Right ventricle myocardium inferior (tissue), 1 donor: ENCODE measurements at regions not wholly inside any gene's neighbourhood (a gene's known extent, or its start where the extent isn't known, plus 50 kb on each side); places are given as distances from the start of the nearest gene placed in this dataset.

Experiments
- ATAC-seq: fragments of 200-7000 bp; cut with Tn5 transposase; one replicate; pipeline ENCODE4 v1.9.1; 2020; ENCODE audit warnings: mild to moderate bottlenecking, moderate library complexity
- DNase-seq: peaks from one replicate; pipeline ENCODE4 v3.0.0; 2021; ENCODE audit errors: missing footprints
- intact Hi-C: fragments of 100-400 bp; cut with DNase I; formaldehyde crosslinking; loops from one replicate; pipeline ENCODE4 v1.11.0; 2022
- donor health status: DM: no; HTN: yes; CAD: no; lungs with severe emphysema.

DNA sequence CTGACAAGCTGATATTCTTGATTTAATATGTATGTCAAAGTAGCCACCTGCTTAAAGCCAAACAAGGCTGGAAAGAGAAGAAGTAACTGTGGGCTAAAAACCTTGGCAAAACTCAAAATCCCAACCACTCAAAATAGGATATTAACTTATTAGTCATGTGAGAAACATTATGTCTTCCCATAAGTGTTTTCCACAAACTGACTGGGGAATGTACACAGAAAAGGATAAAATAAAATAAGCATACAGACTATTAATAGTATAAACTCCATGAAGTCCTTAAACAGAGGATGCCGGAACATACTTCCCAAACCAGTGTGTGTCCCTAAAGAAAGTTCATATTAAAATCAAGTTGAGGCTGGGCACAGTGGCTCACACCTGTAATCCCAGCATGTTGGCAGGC lies 263.7 kb upstream of the THBS1 start:
- intact Hi-C loops, result no loop called here
- ATAC-seq, result no peak

DNA sequence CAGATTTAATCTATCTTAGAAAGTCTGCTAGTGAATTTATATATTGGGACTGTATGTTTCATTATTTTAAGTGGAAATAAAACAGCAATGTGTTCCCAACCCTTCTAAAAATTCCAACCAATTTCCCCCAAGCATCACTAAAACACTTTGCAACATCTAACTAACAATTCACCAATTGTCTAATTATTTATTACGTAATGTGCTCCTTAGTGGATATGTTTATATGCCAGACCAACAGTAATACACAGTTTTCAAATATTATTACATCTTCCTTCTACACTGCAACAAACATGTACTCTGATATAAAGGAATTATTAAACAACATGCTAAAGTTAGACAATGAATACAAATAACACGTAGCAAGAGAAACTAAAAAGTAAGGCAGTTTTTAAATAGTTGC lies 262.6 kb upstream of the THBS1 start:
- DNase-seq (no peak), ATAC-seq (no peak)
- intact Hi-C loops, result no loop called here

More for the DNA sequence above, 263.7 kb upstream of the THBS1 start:
- no peak for DNase-seq

DNA sequence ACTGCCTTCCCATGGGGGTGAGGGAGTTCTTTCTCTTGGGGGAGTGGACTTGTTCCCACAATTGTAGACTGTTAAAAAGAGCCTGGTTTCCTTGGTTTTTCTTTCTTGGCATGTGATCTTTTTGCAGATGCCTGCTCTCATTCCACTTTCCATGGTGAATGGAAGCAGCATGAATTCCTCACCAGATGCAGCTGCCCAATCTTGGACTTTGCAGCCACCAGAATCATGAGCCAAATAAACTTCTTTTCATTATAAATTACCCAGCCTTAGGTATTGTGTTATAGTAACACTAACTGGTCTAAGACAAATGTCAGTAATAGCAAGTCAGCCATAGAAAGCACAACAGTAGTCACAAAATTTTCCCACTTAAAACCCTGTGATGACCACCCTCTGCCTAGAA lies 260.5 kb upstream of the THBS1 start:
- intact Hi-C loops, result no loop called here
- ATAC-seq (no peak), DNase-seq (no peak)

DNA sequence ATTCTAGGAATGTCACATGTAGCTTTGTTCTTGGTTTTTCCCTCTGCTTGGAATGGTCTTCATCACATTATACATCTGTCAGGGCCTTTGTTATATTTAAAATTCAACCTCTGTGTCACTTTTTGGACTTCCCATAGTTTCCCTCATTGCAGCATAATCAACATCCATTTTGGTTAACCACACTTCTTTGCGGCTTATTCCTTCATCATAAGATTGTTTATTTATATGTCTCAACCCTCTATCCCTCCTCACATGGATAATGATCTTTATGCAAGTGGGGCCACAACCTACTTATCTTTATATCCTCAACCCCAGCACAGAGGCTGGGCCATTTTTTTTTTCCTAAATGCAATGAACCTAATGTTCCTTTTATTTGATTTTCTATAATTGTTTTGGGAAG lies 260.0 kb upstream of the THBS1 start:
- no peak for ATAC-seq
- intact Hi-C loops, result no loop called here

DNA sequence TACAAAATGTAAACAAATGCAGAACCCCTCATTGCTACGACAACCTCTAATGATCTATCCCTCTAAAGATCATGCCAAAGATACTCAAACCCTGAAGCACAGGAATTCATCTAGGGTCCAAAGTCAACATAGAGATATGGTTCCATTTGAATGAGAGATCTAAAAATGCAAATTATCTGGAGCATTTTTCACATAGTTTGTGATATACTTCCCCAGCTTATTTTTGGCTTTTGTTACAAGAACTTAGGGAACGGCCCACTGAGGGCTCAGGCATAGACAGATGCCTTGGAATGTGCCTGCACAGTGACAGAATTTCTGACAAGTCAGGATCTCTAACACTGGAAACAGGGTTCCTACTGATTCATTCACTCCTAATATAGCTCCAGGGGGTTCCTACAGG lies 258.9 kb upstream of the THBS1 start:
- ATAC-seq, result no peak
- intact Hi-C loops, result no loop called here
- DNase-seq, result no peak

More for the DNA sequence above, 260.0 kb upstream of the THBS1 start:
- no peak for DNase-seq

DNA sequence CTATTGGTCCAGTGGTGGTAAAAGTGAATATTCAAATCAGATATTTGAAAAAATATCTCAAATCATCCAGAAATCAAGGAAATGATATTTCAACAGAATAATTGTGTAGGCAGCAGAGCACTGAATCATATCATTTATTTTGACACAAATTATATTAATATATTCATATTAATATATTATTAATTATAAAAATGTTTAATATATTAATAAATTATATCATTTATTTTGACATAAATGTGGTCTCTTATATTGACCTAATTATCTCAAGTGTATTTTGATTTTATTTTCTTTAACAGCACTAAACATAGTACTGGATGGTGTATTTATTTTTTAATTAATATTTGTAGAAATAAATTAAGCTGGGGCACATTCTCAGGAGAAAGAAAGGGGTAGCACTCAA lies 257.7 kb upstream of the THBS1 start:
- DNase-seq (no peak), ATAC-seq (no peak)
- intact Hi-C loops, result no loop called here

DNA sequence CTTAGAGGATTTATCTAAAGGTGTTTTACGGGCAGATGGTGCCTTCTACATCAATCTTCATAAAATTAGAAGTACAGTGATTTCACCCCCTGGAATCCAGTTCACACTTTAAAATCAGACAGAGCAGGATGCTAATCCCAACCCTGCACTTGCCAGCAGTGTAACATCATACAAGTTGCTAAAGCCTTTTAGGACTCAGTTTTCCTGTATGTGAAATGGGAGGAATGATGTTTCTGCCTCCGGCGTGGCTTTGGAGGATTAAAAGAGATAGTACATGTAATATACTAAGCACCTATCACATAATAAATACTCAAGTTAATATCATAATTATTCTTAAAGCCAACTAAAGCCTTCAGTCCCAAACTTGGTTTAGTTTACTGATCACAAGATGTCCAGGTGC lies 257.2 kb upstream of the THBS1 start:
- no peak for ATAC-seq
- intact Hi-C loops, result no loop called here
- DNase-seq, result no peak

DNA sequence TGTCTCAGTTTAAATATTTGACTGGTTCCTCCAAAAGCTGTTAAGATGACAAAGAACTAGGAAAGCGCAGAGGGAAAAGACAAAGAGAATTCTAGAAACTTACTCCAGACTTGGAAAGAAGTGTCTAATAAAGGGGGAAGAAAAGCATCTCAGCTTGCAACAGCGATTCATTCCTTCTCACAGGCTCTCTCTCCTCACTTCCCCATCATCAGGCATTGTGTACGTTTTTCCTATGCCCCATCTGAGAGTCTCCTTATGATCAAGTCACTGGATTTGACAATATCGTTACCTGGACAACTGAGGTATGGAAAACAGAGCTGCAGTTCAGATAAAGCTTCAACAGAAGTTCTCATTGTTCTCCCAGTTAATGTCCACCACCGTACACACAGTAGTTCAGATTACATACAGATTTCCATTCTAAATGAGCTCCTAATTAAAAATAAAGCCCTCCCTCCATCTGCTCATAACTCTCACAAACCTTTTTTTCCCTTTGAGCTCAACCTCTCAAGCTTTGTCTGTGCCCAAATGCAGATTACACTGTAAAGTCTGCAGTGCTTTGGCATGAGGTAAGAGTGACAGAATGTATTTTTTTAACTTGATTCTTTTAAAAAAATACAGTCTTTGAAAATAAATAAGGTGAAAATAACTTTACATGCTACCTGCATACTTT lies 254.4 kb upstream of the THBS1 start:
- no peak for ATAC-seq

DNA sequence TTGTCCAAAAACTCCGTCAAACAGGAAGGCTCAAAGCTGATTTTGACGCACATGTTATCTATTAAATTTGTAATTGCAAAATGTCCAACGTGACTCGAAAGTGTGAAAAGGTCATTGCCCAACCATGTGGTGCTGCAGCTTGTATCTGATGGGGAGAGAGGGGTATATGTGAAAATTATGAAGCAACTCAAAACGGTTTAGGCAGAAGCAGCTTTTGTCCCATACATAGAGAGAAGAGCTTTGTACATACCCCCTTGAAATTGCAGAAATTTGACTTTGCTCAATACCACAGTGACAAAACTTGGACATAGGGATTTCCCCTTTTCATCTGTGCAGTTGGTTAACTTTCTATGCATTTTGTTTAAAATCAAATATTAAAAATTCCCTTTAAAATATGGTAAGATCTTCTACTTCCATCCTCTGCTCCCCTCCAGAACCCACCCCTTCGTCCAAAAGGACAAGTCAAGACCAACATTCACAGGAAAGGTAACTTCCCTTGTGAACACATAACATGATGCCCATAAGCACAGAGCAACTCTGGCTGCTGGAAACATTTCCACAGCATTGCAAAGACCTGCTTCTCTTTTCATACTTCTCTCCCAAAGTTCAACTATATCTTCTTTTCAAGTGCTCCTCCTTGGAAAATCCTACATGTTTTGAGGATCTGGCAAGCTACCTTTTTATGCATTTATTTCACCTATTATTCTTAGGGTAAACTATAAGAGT lies 253.7 kb upstream of the THBS1 start:
- peak; percentile 44 for ATAC-seq
- no peak for DNase-seq
- intact Hi-C loops, result no loop called here

More for the DNA sequence above, 254.4 kb upstream of the THBS1 start:
- intact Hi-C loops, result no loop called here
- no peak for DNase-seq

DNA sequence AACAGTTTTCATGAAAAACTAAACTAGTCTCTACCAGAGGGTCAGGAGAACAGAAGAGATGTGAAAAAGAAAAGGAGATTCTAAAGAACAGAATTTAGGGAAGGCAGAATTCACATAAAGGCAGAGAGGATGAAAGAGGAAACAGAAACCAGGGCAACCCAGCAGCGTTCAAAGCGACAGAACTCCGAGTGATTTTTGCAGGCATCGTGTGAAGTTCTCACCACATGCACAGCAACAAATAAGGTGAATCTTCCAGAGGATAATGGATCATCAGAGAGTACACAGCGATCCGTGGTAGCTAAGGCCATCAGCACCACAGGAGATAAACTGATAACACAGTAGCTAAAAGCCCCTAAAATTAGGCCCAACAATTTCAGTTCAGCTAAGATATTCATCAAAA lies 250.8 kb upstream of the THBS1 start:
- ATAC-seq (no peak), DNase-seq (no peak)
- intact Hi-C loops, result no loop called here

DNA sequence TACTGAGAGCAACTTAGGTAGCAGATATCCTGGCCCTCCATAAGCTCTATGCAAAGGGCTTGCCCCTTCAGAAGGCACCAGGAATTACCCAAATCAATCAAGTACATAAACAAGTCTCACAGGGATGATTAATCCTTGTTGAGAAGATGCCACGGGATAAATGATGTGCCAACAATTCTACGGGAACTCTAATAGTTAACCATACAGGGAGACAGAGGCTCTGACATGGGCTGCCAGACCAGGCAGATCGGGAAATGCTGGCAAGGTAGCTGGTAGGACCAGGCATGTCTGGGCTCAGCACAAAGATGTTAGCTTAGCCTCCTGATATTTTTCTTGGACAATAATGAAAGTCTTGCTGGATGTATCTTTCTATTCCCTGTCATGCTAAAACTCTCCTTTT lies 249.3 kb upstream of the THBS1 start:
- no peak for DNase-seq
- intact Hi-C loops, result no loop called here

DNA sequence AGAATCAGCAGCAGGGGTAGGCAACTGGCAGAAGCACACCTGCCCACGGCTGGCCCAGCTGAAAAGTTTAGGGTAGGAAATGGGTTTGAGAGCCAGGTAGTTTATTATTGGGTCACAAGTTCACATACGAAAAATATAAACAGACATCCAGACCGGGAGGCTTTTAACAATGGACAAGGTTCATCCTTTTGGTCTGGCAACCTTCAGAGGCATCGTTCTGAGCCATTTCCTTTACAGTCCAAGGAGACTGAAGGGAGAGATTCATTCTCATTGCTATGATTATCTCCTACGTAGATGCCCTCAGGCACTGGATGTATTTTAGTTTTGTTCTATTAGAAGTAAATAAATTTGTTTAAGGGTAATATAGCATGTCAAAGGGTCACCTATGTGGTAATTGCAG lies 248.0 kb upstream of the THBS1 start:
- ATAC-seq (no peak), DNase-seq (no peak)
- intact Hi-C loops, result no loop called here

More for the DNA sequence above, 249.3 kb upstream of the THBS1 start:
- ATAC-seq, result no peak

DNA sequence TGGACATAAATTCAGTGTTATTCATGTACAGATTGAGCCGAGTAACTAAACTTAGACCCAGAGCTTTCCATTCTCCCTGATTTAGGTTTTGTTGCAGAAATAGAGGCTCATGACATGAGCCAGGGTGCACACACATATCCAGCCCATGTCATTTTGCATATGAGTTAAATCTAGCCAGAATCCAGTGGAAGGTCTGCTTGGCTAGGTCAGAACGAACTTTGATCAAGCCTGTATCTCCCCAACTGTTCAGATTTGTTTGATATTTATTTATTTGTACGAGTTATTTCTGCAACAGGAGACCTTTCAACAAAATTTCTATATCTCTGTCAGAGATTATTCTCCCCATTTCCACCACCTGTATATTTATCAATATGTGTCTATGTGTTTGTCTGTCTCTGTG lies 247.5 kb upstream of the THBS1 start:
- intact Hi-C loops, result no loop called here
- DNase-seq (no peak), ATAC-seq (no peak)

DNA sequence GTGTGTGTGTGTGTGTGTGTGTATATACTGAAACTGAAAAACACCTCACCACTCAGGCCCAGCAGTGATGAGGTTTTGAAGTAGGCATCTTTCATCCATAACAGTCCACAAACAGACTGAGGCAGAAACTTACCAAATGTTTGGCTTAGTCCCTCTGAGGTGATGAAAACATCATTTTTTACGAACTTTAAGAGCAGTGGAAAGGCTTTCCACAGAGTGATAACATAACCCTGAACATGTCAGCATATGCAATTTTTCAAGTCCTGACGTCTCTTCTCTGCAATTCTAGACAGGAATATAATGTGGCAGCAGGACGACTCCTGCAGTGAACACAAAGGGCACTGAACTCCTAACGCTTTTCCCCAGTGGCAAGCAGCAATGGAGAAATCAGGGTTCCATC lies 247.0 kb upstream of the THBS1 start:
- DNase-seq (no peak), ATAC-seq (no peak)
- intact Hi-C loops, result no loop called here

DNA sequence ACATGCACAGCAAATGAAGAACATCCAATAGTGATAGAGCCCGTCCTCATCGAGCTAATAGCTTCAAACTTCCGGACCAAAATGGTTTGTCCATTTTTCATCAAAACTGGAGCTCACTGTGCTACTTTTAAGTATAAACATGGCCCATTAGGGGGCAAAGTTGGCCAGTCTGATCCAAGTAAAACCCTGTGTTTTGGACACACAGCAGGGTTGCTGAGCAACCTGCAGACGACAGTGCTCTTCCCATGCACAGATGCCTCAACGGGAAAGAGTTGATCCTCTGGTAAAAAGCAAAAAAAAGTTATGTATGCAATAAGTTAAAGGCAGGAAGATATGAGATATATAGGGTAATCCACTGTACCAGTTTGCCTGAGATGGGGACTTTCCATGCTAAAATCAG lies 244.0 kb upstream of the THBS1 start:
- ATAC-seq (no peak), DNase-seq (no peak)
- intact Hi-C loops, result no loop called here

DNA sequence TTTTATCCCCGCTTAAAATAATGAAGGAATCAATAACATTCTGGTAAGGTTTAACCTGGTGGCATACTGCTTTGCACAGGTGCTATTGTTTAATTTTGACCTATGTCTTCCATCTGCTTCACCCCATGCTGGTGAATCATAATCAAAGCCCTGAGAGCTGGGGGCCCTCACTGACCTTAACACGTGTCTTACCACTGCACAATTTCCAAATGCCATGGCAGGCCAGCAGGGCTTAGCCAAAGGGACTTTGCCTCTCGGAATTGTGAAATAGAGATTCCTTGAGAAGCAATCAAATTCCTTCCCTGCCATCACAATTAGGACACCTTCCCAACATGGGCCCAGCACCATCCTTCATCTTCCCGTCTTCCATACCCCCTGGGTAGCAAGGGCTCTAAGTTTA lies 242.6 kb upstream of the THBS1 start:
- intact Hi-C loops, result no loop called here
- ATAC-seq, result no peak
- DNase-seq, result no peak

DNA sequence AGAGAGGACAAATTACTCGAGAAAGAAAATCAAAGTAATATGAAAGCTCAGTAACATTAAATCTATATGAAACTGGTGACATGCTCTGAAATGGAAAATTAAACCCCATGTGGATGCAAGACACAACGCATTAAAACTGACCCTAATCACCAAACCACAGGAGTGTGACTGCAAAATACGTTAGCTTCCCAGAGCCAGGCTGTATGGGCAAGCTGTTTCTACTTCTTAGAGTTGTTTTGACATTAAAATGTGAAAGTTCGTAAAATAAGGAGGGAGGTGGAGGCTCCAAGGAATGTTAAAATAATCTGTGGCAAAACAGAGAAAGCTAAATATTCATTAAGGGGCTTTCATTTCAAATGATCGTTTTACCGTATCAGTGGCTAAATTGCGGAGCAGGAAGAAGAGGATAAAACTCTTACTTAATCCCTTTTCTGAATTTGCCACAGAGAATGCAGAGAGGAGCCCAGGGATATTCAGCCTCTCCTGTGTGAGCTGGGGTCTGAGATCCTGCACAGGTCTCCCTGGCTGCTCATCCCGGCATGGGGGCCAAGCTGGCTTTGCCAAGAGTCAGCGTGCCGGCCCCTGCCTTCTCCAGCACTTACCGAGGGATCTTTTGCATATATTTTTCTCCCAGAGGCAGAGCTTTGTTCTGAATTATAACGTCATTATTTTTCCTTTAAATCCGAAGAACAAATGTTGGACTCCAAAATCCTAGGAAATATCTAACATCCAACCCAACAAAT lies 239.8 kb upstream of the THBS1 start:
- ATAC-seq (no peak), DNase-seq (no peak)
- intact Hi-C loops, result no loop called here

DNA sequence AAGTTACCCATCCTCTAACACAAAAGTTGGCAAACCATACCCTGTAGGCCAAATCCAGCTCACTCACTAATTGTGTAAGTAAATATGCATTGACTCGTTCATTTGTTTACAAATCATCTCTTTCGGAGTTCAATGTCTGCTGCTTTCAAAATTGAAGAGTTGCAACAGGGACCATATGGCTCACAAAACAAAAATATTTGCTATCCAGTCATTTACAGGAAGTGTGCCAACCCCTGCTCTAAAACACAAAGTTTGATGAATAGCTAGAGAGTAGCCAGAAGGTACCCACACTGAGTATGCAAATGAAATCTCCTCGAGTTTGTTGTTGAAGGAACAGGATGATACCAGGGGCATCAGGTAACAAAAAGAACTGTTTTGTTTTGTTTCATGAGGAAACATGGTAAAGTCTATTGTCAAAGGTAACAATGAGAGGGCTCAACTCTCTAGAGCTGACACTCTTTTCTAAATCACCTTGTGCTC lies 236.2 kb upstream of the THBS1 start:
- intact Hi-C loops, result no loop called here
- ATAC-seq (no peak), DNase-seq (no peak)

DNA sequence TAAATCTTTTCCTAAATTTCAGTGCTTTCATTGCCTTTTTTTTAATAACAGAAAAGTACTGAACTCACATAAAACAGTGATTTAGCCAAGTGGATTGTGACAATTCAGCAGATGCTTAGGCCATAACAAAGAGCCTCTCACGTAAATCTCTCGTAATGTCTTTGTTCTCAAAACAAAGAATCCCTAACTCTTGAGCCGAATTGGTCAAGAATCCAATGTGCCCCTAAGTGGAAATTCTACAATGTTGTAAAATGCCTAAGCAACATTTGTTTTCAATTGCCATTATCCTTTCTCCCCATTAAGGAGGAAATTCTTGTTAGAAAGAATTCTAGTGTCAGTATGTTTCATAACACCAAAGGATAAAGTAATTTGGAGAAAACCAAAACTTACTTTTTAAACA lies 235.7 kb upstream of the THBS1 start:
- intact Hi-C loops, result no loop called here
- DNase-seq (no peak), ATAC-seq (no peak)

DNA sequence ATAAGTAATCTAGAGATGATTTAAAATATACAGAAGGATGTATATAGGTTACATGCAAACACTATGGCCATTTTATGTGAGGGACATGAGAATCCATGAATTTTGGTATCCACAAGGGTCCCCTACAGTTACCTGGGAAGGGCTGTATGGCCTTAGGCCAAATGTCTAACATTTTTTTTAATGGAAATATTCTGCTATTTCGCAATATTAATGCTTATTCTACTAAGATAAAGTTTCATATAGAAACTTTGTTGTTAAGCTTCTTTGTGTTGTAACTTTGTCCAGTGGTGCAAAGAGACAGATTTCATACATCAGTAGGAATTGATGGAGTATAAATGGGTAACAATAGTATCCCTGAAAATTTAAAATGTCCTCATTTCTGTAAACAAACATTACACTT lies 233.4 kb upstream of the THBS1 start:
- intact Hi-C loops, result no loop called here
- ATAC-seq (no peak), DNase-seq (no peak)
